GM10248 (cell line): ENCODE measurements at regions not wholly inside any gene's neighbourhood (a gene's known extent, or its start where the extent isn't known, plus 50 kb on each side); places are given as distances from the start of the nearest gene placed in this dataset.
A peak's percentile ranks its signal among the peaks of the same experiment; 100 is the strongest.

Source experiments
- CTCF ChIA-PET: fragments of 300-600 bp; sonication (Branson Sonifier 250); formaldehyde crosslinking; extraction: SDS; loops from one replicate; lab custom pipeline; 2021; ENCODE audit warnings: antibody characterized with exemption; lab: Yijun Ruan, JAX
- POLR2A ChIA-PET: fragments of 350-650 bp; sonication (Branson Sonifier 250); formaldehyde crosslinking; extraction: SDS; loops from one replicate; lab custom pipeline; 2020; ENCODE audit warnings: antibody characterized with exemption; lab: Yijun Ruan, JAX
- DNase-seq: peaks from one replicate; pipeline ENCODE4 v3.0.0; 2012; ENCODE audit errors: extremely low spot score
- TF ChIP-seq, protein P1 (sequence below): IDR thresholded peaks from 2 replicates; pipeline ENCODE4 v1.5.1; 2012; ENCODE audit warnings: mild to moderate bottlenecking, low read depth; ENCODE audit errors: extremely low read depth, missing control alignments, control extremely low read depth

DNA sequence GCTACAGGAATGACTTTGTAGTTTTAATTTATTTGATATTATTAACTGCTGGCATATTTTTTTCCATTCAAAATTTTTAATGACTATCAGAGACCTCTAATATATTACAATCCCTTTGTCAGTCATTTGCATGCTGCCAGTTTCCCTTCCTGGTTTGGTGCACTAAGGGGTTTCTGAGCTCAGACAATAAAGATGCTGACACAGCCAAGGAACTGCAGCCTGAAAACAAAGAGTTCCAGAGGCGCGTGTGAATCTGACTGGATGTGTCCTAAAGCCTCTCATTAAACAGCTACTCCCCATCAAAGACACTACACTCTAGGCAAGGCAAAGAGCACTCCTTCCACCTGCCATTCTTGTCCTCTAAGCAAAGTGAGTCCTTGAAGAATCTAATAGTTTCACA lies 116.8 kb upstream of the DST start:
- DNase-seq: peak; percentile 25
- CTCF ChIA-PET: interaction anchor here (1.2 to 8.7 kb wide), 5 partner anchors 7 to 122 kb away, joined by 3 to 80 read pairs (median 15); no protein-coding TSS in a partner anchor
- POLR2A ChIA-PET: no interaction called here
- TF ChIP-seq, protein P1, sequence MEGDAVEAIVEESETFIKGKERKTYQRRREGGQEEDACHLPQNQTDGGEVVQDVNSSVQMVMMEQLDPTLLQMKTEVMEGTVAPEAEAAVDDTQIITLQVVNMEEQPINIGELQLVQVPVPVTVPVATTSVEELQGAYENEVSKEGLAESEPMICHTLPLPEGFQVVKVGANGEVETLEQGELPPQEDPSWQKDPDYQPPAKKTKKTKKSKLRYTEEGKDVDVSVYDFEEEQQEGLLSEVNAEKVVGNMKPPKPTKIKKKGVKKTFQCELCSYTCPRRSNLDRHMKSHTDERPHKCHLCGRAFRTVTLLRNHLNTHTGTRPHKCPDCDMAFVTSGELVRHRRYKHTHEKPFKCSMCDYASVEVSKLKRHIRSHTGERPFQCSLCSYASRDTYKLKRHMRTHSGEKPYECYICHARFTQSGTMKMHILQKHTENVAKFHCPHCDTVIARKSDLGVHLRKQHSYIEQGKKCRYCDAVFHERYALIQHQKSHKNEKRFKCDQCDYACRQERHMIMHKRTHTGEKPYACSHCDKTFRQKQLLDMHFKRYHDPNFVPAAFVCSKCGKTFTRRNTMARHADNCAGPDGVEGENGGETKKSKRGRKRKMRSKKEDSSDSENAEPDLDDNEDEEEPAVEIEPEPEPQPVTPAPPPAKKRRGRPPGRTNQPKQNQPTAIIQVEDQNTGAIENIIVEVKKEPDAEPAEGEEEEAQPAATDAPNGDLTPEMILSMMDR: no peak

DNA sequence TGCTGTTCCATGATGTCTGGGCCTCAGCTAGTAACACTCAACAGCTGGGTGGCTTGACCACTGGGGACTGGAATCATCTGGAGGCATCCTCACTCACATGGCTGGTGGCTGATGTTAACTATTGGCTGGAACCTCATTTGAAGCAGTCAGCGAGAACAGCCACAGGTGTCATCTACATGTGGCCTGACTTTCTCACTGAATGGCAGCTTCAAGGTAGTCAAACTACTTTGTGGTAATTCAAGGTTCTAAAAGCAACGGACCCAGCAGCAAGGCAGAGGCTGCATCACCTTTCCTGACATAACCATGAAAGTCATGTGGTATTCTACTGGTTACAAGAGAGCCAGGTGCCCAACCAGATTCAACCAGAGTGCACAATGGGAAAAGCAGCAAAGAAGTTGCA lies 115.9 kb upstream of the DST start:
- POLR2A ChIA-PET: no interaction called here
- DNase-seq: no peak
- CTCF ChIA-PET: interaction anchor here (0.7 to 8.7 kb wide), 19 partner anchors 8 to 558 kb away, joined by 3 to 80 read pairs (median 4); no protein-coding TSS in a partner anchor
- TF ChIP-seq, protein P1: no peak

DNA sequence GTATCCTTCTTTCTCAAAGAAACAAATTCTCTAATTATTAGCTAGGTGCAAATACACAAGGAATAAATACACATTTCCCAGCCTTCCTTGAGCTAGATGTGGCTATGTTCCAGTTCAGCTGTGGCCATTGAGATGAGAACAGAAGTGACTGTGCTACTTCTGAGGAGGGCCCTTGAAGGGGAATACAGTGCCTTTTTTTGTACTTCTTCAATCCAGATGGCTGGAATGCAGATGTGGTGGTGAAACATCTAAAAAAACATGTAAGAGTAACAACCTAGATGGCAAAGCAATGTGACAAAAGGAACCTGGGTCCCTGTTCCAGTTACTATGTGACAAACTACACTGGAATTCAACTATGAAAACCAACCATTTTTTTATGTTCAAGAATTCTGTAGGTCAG lies 115.4 kb upstream of the DST start:
- TF ChIP-seq, protein P1: no peak
- CTCF ChIA-PET: interaction anchor here (0.6 to 8.7 kb wide), 28 partner anchors 9 to 558 kb away, joined by 3 to 80 read pairs (median 4); no protein-coding TSS in a partner anchor
- DNase-seq: no peak
- POLR2A ChIA-PET: no interaction called here

DNA sequence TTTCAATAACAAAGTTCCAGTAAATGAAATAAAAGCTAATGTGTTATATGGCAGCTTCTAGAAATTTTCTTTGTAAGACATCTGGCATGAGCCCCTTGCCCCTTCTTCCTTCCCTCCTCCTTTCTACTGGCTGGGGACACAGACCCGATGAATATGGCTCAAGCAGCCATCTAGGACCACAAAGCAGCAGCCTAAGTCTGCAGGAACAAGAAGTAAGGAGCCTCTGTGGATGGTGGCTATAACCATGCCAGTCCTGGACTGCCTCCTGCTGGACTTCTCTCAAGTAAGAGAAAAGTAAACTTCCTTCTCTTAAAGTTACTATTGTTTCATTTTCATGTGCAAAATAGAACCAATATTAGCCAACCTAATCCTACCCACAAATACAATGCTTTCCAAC lies 114.9 kb upstream of the DST start:
- ChIA-PET POLR2A (no interaction called here), CTCF (interaction anchor here (0.6 to 8.7 kb wide), 31 partner anchors 9 to 559 kb away, joined by 3 to 80 read pairs (median 4); no protein-coding TSS in a partner anchor)
- TF ChIP-seq, protein P1: peak; percentile 36
- DNase-seq: no peak

DNA sequence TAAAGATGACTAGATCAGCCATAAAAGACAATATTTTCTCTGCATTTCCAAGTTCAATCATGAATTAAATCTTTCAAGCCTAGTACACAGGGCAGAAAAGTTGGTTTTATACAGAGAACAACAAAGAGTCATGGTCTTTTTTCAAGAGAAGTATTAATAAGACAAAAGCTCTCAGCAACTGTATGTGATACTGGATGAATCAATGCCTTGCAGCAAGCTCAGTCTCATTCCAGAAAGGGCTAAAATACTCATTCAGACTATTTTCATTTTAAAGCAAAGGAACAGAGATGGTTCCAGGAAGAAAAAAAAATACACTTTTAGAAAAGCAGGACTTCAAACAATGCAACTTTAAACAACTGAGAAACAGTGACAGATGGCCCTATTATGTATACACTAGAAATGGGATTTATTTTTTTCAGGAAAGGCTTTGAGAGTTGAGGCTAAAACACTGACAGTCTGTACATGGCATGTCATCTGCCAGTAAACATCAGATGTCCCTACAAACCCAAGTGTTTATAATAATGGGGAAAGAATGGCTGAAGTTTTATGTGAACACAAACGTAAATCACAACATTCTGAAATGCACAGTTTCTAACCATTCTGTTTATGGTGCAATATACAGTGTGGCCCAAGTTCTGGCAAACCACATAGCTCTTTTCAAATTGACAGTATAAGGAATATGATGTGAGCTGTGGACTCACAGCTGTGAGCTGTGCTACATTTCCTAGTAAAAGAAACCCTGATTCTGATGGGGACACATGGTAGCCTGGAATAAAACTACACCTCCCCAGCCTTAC lies 114.3 kb upstream of the DST start:
- no peak for DNase-seq
- ChIA-PET POLR2A (no interaction called here), CTCF (interaction anchor here (0.8 to 8.7 kb wide), 24 partner anchors 10 to 559 kb away, joined by 3 to 80 read pairs (median 4); no protein-coding TSS in a partner anchor)
- TF ChIP-seq, protein P1: no peak

DNA sequence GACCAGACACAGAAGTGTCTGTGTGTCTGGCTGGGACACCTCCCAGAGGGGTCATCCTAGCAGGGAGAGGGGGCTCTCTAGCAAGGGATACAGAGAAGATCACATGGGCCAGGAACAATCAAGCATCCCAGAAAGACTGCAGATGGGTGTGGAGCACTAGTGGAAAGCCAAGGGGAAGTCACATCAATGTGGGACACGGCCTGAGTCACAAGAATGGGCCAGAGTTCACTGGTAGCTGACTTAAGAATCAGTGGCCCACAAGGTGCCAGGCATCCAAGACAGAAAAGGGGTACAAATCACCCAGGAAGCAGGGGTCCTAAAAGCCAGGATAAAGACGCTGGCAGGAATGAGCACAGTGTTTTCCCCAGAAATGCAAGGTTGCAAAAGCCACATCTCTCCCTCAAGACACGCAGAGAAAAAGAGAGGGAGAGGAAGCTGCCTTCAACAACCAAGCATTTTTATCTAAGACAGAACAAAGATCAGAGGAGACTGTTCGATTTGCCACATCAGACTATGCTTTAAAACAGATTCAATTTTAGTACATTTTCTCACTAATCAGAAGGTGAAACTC lies 113.6 kb upstream of the DST start:
- POLR2A ChIA-PET: no interaction called here

More for the DNA sequence above, 113.6 kb upstream of the DST start:
- TF ChIP-seq, protein P1: no peak
- CTCF ChIA-PET: interaction anchor here (1.3 to 8.7 kb wide), 10 partner anchors 8 to 161 kb away, joined by 3 to 80 read pairs (median 7); no protein-coding TSS in a partner anchor
- DNase-seq: no peak
